Tibial nerve (tissue), 4 donors: ENCODE measurements at regions not wholly inside any gene's neighbourhood (a gene's known extent, or its start where the extent isn't known, plus 50 kb on each side); places are given as distances from the start of the nearest gene placed in this dataset.
"Not testable (repeated sequence)": the region's sequence is repeated elsewhere in the genome, so short reads cannot be mapped to it uniquely, and the experiment has no call there.

Experiments
- DNase-seq, 2 donors: peaks; one replicate each; pipeline ENCODE4 v3.0.0-alpha.2; 2019; ENCODE audit warnings: low spot score in 2 of 2
- H3K27ac ChIP-seq, 4 donors: fragments of 200-600 bp; sonication (generic) in 3 of 4; one replicate each; pipeline ENCODE4 v1.5.1; 2017 to 2019; ENCODE audit warnings: mild to moderate bottlenecking in 1 of 4
- H3K27me3 ChIP-seq, 2 donors: fragments of 200-600 bp; sonication (generic) in 1 of 2; one replicate each; pipeline versions ENCODE4 v1.5.1 to v1.6.0; 2017 to 2019
- H3K36me3 ChIP-seq, 3 donors: fragments of 200-600 bp; sonication (generic); one replicate each; pipeline ENCODE4 v1.5.1; 2018 to 2019
- H3K4me1 ChIP-seq, 4 donors: fragments of 200-600 bp; sonication (generic) in 3 of 4; one replicate each; pipeline ENCODE4 v1.5.1; 2017 to 2019
- H3K4me3 ChIP-seq, 4 donors: fragments of 200-600 bp; sonication (generic) in 3 of 4; one replicate each; pipeline ENCODE4 v1.5.1; 2017 to 2019; ENCODE audit warnings: mild to moderate bottlenecking in 1 of 4, moderate library complexity in 1 of 4
- H3K9me3 ChIP-seq, 4 donors: fragments of 200-600 bp; sonication (generic) in 3 of 4; one replicate each; pipeline ENCODE4 v1.5.1; 2017 to 2019
- CTCF ChIP-seq, 5 experiments: fragments of 200-600 bp in 3 of 5; fragments of 450-650 bp in 2 of 5; sonication (generic) in 3 of 5; IDR thresholded peaks; one replicate each; pipeline ENCODE4 v1.5.1; 2016 to 2019; ENCODE audit warnings: antibody characterized with exemption in 5 of 5, mild to moderate bottlenecking in 3 of 5, moderate library complexity in 2 of 5
- EP300 ChIP-seq, 2 donors: sonication (generic); formaldehyde crosslinking; IDR thresholded peaks; one replicate each; pipeline ENCODE4 v1.6.1; 2017; ENCODE audit warnings: antibody characterized with exemption in 2 of 2, mild to moderate bottlenecking in 1 of 2
- POLR2A ChIP-seq, 2 donors: fragments of 450-650 bp; IDR thresholded peaks; one replicate each; pipeline ENCODE4 v1.6.1; 2017; ENCODE audit warnings: antibody characterized with exemption in 2 of 2, mild to moderate bottlenecking in 2 of 2, moderate library complexity in 2 of 2
- WGBS, 2 donors: methylation state at CpG; one replicate each; pipeline ENCODE4 v1.1.5; 2018; 5-methylcytosine and 5-hydroxymethylcytosine counted together

GRCh38 chr3:14037211-14037610, 87.5 kb downstream of the CHCHD4 start:
- Histone ChIP-seq H3K27ac (no peak overlapping the region), H3K4me1 (no peaks in the 10 kb centered on the region), H3K36me3 (no peaks in the 10 kb centered on the region), H3K9me3 (peaks cover 0 to 40% (median 0%) of the 10 kb centered on the region in 4 donors), H3K4me3 (no peak overlapping the region), H3K27me3 (no peaks in the 10 kb centered on the region)
- no peak for DNase-seq
- no peak for TF ChIP-seq POLR2A (IDR thresholded peaks at IDR 0.05)
- TF ChIP-seq CTCF (IDR thresholded peaks at IDR 0.05): no peak
- TF ChIP-seq EP300 (IDR thresholded peaks at IDR 0.05): no peak
- WGBS, 2 donors: 88 to 99% methylated on average over 8 to 14 of the region's 22 CpGs

GRCh38 chr3:14033023-14033422, 91.6 kb downstream of the CHCHD4 start:
- Histone ChIP-seq H3K4me1 (no peaks in the 10 kb centered on the region), H3K27me3 (no peaks in the 10 kb centered on the region), H3K4me3 (no peak overlapping the region), H3K9me3 (peaks cover 0 to 37% (median 0%) of the 10 kb centered on the region in 4 donors), H3K36me3 (no peaks in the 10 kb centered on the region), H3K27ac (no peak overlapping the region)
- no peak for TF ChIP-seq POLR2A (IDR thresholded peaks at IDR 0.05)
- no peak for TF ChIP-seq EP300 (IDR thresholded peaks at IDR 0.05)
- TF ChIP-seq CTCF (IDR thresholded peaks at IDR 0.05): no peak
- WGBS, 2 donors: 55 to 56% methylated on average over 1 of the region's 1 CpG
- no peak for DNase-seq

- H3K27ac ChIP-seq: no peak overlapping the region
- peaks cover 0 to 24% (median 0%) of the 10 kb centered on the region in 4 donors for H3K9me3 ChIP-seq
- DNase-seq: no peak
- no peaks in the 10 kb centered on the region for H3K27me3 ChIP-seq
- TF ChIP-seq EP300 (IDR thresholded peaks at IDR 0.05) (no peak), CTCF (IDR thresholded peaks at IDR 0.05) (no peak), POLR2A (IDR thresholded peaks at IDR 0.05) (no peak)
- H3K4me1 ChIP-seq: no peaks in the 10 kb centered on the region
- WGBS, 2 donors: 44 to 53% methylated on average over 3 of the region's 3 CpGs
- H3K4me3 ChIP-seq: no peak overlapping the region
- H3K36me3 ChIP-seq: no peaks in the 10 kb centered on the region
These were observed 93.4 kb downstream of the CHCHD4 start for GRCh38 chr3:14031271-14031670.

DNA sequence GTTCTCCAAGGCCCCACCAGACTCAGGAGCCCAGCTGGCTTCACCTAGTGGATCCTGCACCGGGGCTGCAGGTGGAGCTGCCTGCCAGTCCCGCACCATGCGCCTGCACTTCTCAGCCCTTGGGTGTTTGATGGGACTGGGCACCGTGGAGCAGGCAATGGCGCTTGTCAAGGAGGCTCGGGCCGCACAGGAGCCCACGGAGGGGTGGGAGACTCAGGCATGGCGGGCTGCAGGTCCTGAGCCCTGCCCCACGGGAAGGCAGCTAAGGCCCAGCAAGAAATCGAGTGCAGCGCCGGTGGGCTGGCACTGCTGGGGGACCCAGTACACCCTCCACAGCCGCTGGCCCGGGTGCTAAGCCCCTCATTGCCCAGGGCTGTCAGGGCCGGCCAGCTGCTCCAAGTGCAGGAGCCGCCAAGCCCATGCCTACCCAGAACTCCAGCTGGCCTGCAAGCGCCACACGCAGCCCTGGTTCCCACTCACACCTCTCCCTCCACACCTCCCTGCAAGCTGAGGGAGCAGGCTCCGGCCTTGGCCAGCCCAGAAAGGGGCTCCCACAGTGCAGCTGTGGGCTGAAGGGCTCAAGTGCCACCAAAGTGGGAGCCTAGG, 95.2 kb downstream of the CHCHD4 start:
- H3K27me3 ChIP-seq, H3K36me3 ChIP-seq, DNase-seq, H3K4me3 ChIP-seq, H3K4me1 ChIP-seq, H3K27ac ChIP-seq: not testable (repeated sequence)
- WGBS, 2 donors: 93 to 98% methylated on average over 10 to 16 of the region's 20 CpGs
- peaks cover 0 to 19% (median under 1%) of the 10 kb centered on the region in 4 donors for H3K9me3 ChIP-seq

GRCh38 chr3:14028122-14028521, 96.5 kb downstream of the CHCHD4 start:
- not testable (repeated sequence) for DNase-seq, H3K27me3 ChIP-seq, H3K27ac ChIP-seq, H3K4me1 ChIP-seq, H3K4me3 ChIP-seq, H3K36me3 ChIP-seq
- peaks cover 0 to 18% (median 3%) of the 10 kb centered on the region in 4 donors for H3K9me3 ChIP-seq
- WGBS, 2 donors: 90 to 94% methylated on average over 9 of the region's 9 CpGs

- Histone ChIP-seq H3K36me3 (no peaks in the 10 kb centered on the region), H3K4me3 (no peak overlapping the region), H3K9me3 (peaks cover 0 to 27% (median 7%) of the 10 kb centered on the region in 4 donors), H3K27me3 (no peaks in the 10 kb centered on the region), H3K4me1 (no peaks in the 10 kb centered on the region), H3K27ac (no peak overlapping the region)
- TF ChIP-seq EP300 (IDR thresholded peaks at IDR 0.05) (no peak), POLR2A (IDR thresholded peaks at IDR 0.05) (no peak), CTCF (IDR thresholded peaks at IDR 0.05) (no peak)
- no peak for DNase-seq
- 62 to 70% methylated on average over 4 of the region's 4 CpGs for WGBS, 2 donors
These were observed 105.2 kb downstream of the CHCHD4 start for GRCh38 chr3:14019459-14019858.
